HAP-1 (cell line): ENCODE measurements at regions not wholly inside any gene's neighbourhood (a gene's known extent, or its start where the extent isn't known, plus 50 kb on each side); places are given as distances from the start of the nearest gene placed in this dataset.
A peak's percentile ranks its signal among the peaks of the same experiment; 100 is the strongest.

Experiments used
- DNase-seq, 2 experiments: peaks; one replicate each; pipeline ENCODE4 v3.0.0-alpha.2; 2016 to 2020; ENCODE audit warnings: low spot score in 2 of 2
- H3K27me3 ChIP-seq: fragments of 250-450 bp; sonication (Bioruptor Pico); 2 replicates; pipeline ENCODE4 v1.5.1; 2020; ENCODE audit warnings: low read depth, mild to moderate bottlenecking, moderate library complexity
- H3K36me3 ChIP-seq: fragments of 250-450 bp; sonication (Bioruptor Pico); replicated peaks from 2 replicates; pipeline ENCODE4 v1.5.1; 2020; ENCODE audit warnings: mild to moderate bottlenecking
- H3K4me1 ChIP-seq: fragments of 250-450 bp; sonication (Bioruptor Pico); 2 replicates; pipeline ENCODE4 v1.5.1; 2020; ENCODE audit warnings: mild to moderate bottlenecking
- H3K4me3 ChIP-seq: fragments of 250-450 bp; sonication (Bioruptor Pico); 2 replicates; pipeline ENCODE4 v1.5.1; 2020; ENCODE audit warnings: mild to moderate bottlenecking, moderate library complexity
- H3K9me3 ChIP-seq: fragments of 250-450 bp; sonication (Bioruptor Pico); 2 replicates; pipeline ENCODE4 v1.5.1; 2020; ENCODE audit warnings: mild to moderate bottlenecking, moderate library complexity
- in situ Hi-C: fragments of 300-500 bp; cut with MboI; formaldehyde crosslinking; loops from 3 replicates; pipeline ENCODE4 v1.14.3; 2020; ENCODE audit warnings: low sequenced_read_pairs, inconsistent platforms, mixed read lengths

DNA sequence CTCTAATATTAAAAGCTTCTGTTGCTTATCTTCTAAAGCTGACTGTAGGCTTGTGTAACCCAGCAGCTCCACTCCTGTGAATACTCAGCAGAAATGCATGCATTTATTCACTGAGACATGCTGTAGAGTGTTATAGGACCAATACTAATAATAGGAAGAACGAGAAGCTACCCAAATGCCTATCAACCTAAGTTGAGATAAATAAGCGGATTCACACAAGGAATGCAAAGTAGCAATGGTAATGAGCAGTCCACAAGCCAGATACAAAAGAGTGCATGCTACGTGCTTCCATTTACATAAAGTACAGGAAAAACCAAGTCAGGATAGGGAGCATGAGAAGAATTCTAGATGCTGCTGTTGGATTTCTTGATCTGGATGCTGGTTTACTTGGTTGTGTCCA is 155.9 kb downstream of the AASDH start:
- H3K9me3 ChIP-seq: no peaks in the 10 kb centered on the region
- H3K27me3 ChIP-seq: no peaks in the 10 kb centered on the region
- no peak overlapping the region for H3K4me3 ChIP-seq
- H3K36me3 ChIP-seq: no peaks in the 10 kb centered on the region
- in situ Hi-C loops: no loop called here
- H3K4me1 ChIP-seq: peaks cover 14% of the 10 kb centered on the region
- DNase-seq: no peak

DNA sequence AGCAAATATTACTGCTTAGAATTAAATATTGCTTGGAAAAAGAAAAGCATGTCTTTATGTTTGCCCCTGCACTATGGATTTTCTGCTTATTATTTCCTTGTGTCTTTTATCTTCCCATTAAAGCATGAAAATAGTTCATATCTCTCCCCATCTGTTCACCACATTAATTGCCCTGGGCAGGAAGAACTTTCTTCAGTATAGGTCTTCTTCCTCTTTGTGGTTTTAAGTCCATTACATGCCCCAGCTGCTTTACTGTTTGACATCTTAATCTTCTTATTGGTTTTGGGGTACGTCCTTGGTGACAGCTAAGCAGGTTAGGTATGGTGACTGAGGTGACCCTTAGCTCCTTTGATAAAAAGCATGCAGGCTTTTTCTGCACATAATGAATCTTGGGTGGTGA is 157.3 kb downstream of the AASDH start:
- H3K4me1 ChIP-seq: peaks cover under 1% of the 10 kb centered on the region; the same call in 1 of the 2 replicates
- in situ Hi-C loops: no loop called here
- H3K9me3 ChIP-seq: no peaks in the 10 kb centered on the region
- no peaks in the 10 kb centered on the region for H3K36me3 ChIP-seq
- DNase-seq: no peak
- no peaks in the 10 kb centered on the region for H3K27me3 ChIP-seq
- no peak overlapping the region for H3K4me3 ChIP-seq

DNA sequence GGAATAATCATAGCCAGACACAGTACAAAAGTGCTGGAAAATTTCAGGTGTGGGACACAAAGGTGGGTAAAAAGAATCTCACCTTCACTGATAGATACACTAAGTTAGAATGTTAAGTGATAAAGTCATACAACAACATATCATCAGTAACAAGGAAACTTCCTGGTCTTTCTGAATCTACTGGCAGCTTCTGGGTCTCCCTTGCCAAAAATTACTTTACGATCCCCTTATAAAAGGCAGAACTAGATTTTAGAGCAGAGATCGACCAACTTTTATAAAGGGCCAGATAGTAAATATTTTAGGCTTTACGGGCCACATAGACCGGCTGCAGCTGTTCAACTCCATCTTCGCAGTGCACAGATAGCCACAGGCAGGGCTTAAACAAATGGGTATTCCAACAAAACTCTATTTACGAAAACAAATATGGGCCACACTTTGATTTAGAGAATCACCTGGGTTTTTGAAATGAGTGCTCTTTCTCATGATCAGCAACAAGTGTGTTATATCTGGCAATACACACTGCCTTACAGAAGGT is 159.9 kb downstream of the AASDH start:
- no peak for DNase-seq
- in situ Hi-C loops: no loop called here
- H3K27me3 ChIP-seq: no peaks in the 10 kb centered on the region
- H3K9me3 ChIP-seq: no peaks in the 10 kb centered on the region
- H3K4me3 ChIP-seq: no peak overlapping the region
- H3K36me3 ChIP-seq: no peaks in the 10 kb centered on the region
- H3K4me1 ChIP-seq: no peaks in the 10 kb centered on the region

DNA sequence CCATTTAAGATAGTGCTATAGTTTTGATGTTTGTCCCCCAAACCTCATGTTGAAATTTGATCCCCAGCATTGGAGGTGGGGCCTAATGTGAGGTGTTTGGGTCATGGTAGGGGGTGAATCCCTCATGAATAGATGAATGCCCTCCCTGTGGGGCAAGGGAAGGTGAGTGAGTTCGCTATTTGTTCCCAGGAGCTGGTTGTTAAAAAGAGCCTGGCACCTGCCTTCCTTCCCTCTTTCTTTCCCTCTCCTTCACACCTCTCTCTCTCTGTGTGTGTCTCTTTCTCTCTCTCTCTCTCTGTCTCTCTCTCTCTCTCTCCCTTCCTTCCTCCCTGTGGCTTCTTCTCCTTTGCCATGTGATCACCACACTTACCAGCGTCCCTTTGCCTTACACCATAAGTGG is 160.7 kb downstream of the AASDH start:
- H3K27me3 ChIP-seq: no peaks in the 10 kb centered on the region
- in situ Hi-C loops: no loop called here
- no peaks in the 10 kb centered on the region for H3K9me3 ChIP-seq
- no peaks in the 10 kb centered on the region for H3K4me1 ChIP-seq
- H3K4me3 ChIP-seq: no peak overlapping the region
- DNase-seq: no peak
- no peaks in the 10 kb centered on the region for H3K36me3 ChIP-seq

DNA sequence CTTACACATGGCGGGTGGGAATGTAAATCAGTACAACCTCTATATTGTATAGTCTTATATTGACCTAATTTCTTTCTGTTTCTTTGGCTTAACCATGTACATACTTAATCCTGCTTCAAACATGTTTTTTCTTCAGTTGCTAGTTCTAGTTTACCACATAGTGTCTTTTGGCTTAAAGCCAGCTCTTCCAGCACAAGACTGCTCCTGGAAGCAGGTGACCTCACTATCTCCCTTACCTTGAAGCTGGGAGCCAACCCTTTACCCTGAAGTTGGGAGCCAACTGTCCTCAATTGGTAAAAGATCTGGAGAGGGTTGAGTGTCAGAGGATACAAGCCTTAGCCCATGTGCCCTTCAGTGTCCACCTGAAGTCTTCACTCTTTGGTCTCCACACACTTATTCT is 162.7 kb downstream of the AASDH start:
- Histone ChIP-seq H3K9me3 (no peaks in the 10 kb centered on the region), H3K4me1 (no peaks in the 10 kb centered on the region), H3K27me3 (no peaks in the 10 kb centered on the region), H3K4me3 (no peak overlapping the region), H3K36me3 (no peaks in the 10 kb centered on the region)
- DNase-seq: no peak
- in situ Hi-C loops: no loop called here

DNA sequence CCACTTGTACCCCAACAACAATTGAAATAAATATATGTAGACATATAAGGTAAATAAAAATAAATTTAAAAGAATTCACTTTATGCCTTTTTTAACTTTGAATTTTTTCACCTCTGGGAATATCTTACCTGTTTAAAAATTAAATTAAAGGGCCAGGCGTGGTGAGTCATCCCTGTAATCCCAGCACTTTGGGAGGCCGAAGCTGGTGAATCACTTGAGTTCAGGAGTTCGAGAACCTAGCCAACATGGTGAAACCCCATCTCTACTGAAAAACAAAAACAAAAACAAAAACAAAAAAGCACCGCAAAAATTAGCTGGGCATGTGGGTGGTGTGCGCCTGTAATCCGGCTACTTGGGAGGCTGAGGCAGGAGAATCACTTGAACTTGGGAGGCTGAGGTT is 164.8 kb downstream of the AASDH start:
- DNase-seq: no peak
- in situ Hi-C loops: no loop called here
- Histone ChIP-seq H3K9me3 (no peaks in the 10 kb centered on the region), H3K4me3 (no peak overlapping the region), H3K27me3 (no peaks in the 10 kb centered on the region), H3K4me1 (peaks cover 6% of the 10 kb centered on the region), H3K36me3 (no peaks in the 10 kb centered on the region)

DNA sequence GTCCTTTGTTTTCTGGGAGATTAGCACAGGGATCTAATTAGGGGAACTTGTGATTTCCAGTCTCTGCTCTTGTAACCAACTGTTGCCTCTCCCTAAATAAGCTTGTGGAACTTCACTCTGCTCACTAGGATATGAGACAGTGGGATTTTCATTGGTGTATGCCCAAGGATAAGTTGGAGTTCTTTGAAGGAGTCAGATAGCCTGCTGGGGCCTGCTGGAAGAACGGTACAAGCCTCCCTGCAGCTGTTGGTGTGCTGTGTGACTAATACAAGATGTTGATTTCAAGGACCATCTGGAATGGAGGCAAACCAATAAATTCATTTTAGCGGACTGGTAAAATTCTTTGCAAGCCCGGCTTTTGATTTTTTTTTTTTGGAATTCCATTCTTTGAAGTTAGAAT is 167.0 kb downstream of the AASDH start:
- H3K36me3 ChIP-seq: no peaks in the 10 kb centered on the region
- peaks cover 23% of the 10 kb centered on the region for H3K4me1 ChIP-seq
- no peaks in the 10 kb centered on the region for H3K9me3 ChIP-seq
- H3K27me3 ChIP-seq: no peaks in the 10 kb centered on the region
- no peak overlapping the region for H3K4me3 ChIP-seq
- in situ Hi-C loops: no loop called here
- DNase-seq: no peak

DNA sequence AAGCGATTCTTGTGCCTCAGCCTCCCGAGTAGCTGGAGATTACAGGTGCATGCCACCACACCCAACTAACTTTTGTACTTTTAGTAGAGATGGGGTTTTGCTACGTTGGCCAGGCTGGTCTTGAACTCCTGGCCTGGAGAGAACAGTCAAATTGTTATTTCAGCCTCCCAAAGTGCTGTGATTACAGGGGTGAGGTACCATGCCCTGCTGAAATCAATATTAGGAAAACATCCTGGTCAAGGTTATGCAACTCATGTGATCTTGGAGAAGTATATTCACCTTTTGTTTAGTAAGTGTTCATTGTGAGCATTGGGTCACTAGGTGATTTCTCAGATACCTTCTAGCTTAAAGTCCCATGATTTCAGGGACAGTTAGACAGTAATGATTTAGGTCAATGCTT is 167.8 kb downstream of the AASDH start:
- no peak for DNase-seq
- Histone ChIP-seq H3K36me3 (no peaks in the 10 kb centered on the region), H3K4me1 (peaks cover 25% of the 10 kb centered on the region), H3K27me3 (no peaks in the 10 kb centered on the region), H3K4me3 (no peak overlapping the region), H3K9me3 (no peaks in the 10 kb centered on the region)
- in situ Hi-C loops: no loop called here

DNA sequence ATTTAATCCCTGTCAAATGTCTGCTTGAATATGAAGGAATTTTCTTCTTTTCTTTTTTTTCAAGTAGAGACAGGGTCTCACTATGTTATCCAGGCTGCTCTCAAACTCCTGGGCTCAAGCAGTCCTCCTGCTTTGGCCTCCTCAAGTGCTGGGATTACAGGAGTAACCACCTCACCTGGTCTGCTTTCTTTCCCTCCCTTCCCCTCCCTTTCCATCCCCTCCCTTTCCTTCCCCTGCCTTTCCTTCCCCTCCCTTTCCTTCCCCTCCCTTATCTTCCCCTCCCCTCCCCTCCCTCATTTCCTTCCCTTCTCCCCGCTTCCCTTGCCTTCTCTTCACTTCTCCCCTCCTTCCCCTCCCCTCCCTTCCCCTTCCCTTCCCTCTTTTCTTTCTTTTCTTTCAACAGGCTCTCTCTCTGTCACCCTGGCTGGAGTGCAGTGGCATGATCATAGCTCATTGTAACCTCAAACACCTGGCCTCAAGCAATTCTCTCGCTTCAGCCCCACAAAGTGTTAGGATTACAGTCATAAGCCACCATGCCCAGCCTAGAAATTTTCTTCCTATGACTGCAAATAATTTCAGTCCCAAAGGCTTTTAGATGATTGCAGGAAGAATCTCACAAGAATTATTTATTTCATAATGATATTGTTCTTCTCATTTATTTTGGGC is 168.9 kb downstream of the AASDH start:
- DNase-seq: no peak
- Histone ChIP-seq H3K36me3 (no peaks in the 10 kb centered on the region), H3K4me3 (no peak overlapping the region), H3K4me1 (peaks cover 25% of the 10 kb centered on the region), H3K9me3 (no peaks in the 10 kb centered on the region), H3K27me3 (no peaks in the 10 kb centered on the region)
- in situ Hi-C loops: no loop called here

DNA sequence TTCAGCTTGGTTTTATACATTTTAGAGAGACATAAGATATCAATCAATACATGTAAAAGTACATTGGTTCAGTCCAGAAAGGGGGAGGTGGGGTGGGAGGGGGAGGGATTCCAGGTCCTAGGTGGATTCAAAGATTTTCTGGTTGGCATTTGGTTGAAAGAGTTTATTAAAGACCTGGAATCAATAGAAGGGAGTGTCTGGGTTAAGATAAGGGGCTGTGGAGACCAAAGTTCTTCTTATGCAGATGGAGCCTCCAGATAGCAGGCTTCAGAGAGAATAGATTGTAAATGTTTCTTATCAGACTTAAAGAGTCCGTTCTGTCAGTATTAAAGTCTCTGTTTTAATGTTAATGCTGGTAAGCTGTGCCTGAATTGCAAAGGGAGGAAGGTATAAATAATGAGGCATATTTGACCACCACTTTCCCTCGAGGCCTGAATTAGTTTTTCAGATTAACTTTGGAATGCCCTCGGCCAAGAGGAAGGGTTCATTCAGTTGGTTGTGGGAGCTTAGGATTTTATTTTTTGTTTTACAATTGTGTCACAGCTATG is 169.9 kb downstream of the AASDH start:
- peaks cover 25% of the 10 kb centered on the region for H3K4me1 ChIP-seq
- no peaks in the 10 kb centered on the region for H3K36me3 ChIP-seq
- no peaks in the 10 kb centered on the region for H3K9me3 ChIP-seq
- H3K4me3 ChIP-seq: no peak overlapping the region
- in situ Hi-C loops: no loop called here
- no peaks in the 10 kb centered on the region for H3K27me3 ChIP-seq
- peak; percentile 62 to 97 for DNase-seq

DNA sequence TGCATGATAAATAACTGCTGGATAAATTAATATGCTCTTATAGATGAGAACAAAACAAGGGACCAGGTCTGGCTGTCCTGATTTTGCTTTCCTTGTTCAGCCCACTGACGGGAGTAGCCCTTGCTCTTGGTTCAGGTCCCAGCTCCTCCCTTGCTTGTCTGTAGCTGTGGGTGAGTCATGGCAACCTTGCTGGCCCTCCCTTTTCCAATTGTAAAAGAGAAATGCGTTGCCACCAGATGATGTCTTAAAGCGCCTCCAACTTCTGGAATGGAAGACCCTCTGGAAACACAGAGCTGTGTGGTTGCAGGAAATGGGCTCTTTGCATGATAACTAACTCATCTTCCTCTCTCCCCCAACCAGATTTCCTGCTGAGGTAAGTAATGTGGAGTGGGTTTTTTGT is 171.4 kb downstream of the AASDH start:
- Histone ChIP-seq H3K4me1 (peaks cover 25% of the 10 kb centered on the region), H3K36me3 (no peaks in the 10 kb centered on the region), H3K4me3 (no peak overlapping the region), H3K9me3 (peaks cover 7% of the 10 kb centered on the region; the same call in 1 of the 2 replicates), H3K27me3 (no peaks in the 10 kb centered on the region)
- in situ Hi-C loops: no loop called here
- DNase-seq: peak; percentile 28 to 49

DNA sequence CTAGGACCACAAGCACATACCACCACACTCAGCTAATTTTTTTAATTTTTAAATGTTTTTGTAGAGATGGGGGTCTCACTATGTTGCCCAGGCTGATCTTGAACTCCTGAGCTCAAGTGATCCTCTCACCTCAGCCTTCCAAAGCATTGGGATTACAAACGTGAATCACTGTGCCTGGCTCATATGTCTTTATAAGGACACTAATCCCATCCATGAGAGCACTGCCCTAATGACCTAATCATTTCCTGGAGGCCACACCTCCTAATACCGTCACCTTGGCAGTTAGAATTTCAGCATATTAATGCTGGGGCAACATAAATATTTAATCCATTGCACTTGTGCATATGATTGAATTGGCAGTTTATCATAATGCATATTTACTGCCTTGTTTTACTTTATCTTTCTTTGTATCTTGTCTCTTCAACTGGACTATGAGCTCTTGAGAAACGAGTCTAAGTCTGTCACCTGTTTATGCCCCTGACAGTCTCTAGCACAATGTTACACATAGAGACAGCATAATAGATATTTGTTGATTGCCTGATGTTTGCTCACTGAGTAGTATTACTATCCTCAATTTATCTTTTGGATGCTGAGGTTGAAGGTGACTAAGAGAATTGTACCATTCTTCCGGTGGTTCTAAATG is 172.0 kb downstream of the AASDH start:
- Histone ChIP-seq H3K27me3 (no peaks in the 10 kb centered on the region), H3K4me1 (peaks cover 25% of the 10 kb centered on the region), H3K9me3 (peaks cover 7% of the 10 kb centered on the region; the same call in 1 of the 2 replicates), H3K4me3 (no peak overlapping the region), H3K36me3 (no peaks in the 10 kb centered on the region)
- no peak for DNase-seq
- in situ Hi-C loops: no loop called here

DNA sequence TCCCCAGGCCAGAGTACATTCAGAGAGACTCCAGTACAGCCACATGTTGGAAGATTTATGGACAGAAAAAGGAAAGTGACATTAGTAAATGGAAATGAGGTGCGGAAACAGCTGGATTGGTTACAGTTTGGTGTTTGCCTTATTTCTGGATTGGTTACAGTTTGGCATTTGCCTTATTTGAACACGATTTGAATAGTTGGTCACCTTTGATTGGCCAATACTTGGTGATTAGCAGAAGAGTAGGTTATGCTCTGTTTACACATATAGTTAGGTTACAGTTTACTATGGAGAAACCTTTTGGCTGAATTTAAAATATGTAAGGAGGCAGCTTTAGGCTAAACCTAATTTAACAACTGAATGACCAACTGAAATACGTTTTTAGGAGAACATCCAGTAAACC is 173.7 kb downstream of the AASDH start:
- Histone ChIP-seq H3K27me3 (no peaks in the 10 kb centered on the region), H3K4me3 (no peak overlapping the region), H3K36me3 (no peaks in the 10 kb centered on the region), H3K4me1 (peaks cover 25% of the 10 kb centered on the region), H3K9me3 (peaks cover 7% of the 10 kb centered on the region; the same call in 1 of the 2 replicates)
- in situ Hi-C loops: no loop called here
- no peak for DNase-seq

DNA sequence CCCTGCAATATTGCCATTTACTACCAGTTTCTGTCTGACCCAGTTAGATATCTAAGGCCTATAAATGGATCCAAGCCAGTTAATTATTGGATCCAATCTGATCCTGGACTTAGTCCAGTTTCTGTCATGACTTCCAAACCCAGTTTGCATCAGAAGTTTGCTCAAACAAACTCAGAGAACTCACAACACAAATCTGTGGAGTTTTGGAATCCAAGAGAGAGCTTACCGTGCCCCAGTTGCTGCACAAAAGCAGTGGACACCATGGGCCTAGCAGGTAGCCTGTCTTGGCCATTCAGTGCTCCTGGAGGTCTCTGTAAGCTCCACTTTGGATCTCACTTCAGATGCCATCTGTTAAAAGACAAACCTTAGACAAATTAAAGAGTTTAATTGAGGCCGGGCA is 174.5 kb downstream of the AASDH start:
- Histone ChIP-seq H3K4me3 (no peak overlapping the region), H3K9me3 (peaks cover 7% of the 10 kb centered on the region; the same call in 1 of the 2 replicates), H3K27me3 (no peaks in the 10 kb centered on the region), H3K4me1 (peaks cover 20% of the 10 kb centered on the region), H3K36me3 (no peaks in the 10 kb centered on the region)
- in situ Hi-C loops: no loop called here
- DNase-seq: no peak
